Small intestine (tissue), 7 donors: ENCODE measurements at regions not wholly inside any gene's neighbourhood (a gene's known extent, or its start where the extent isn't known, plus 50 kb on each side); places are given as distances from the start of the nearest gene placed in this dataset.
"Not testable (repeated sequence)": the region's sequence is repeated elsewhere in the genome, so short reads cannot be mapped to it uniquely, and the experiment has no call there.

Source experiments
- DNase-seq, 2 donors: peaks; one replicate each; pipeline versions ENCODE4 v3.0.0 to v3.0.0-alpha.2; 2013
- FAIRE-seq: peaks from 2 replicates; lab custom pipeline; 2012; peaks lifted over from hg19 to GRCh38; lab: Jason Lieb, UNC
- H3K27ac ChIP-seq, 3 donors: one replicate each; pipeline ENCODE4 v1.5.1; 2013; ENCODE audit warnings: low read length in 2 of 3, mild to moderate bottlenecking in 2 of 3, control low read depth in 1 of 3, inconsistent platforms in 1 of 3, low read depth in 1 of 3, moderate library complexity in 1 of 3
- H3K27me3 ChIP-seq, 3 donors: one replicate each; pipeline ENCODE4 v1.6.1; 2013; ENCODE audit warnings: low read length in 3 of 3, inconsistent platforms in 1 of 3; ENCODE audit not compliant: control insufficient read depth in 3 of 3, insufficient read depth in 3 of 3
- H3K36me3 ChIP-seq, 3 donors: one replicate each; pipeline ENCODE4 v1.6.1; 2013; ENCODE audit warnings: low read length in 3 of 3, inconsistent platforms in 1 of 3, low read depth in 1 of 3, mild to moderate bottlenecking in 1 of 3, moderate library complexity in 1 of 3; ENCODE audit not compliant: control insufficient read depth in 3 of 3, insufficient read depth in 2 of 3
- H3K4me1 ChIP-seq, 3 donors: one replicate each; pipeline ENCODE4 v1.6.1; 2013; ENCODE audit warnings: low read length in 2 of 3, inconsistent platforms in 1 of 3, low read depth in 1 of 3, mild to moderate bottlenecking in 1 of 3, moderate library complexity in 1 of 3; ENCODE audit not compliant: control insufficient read depth in 3 of 3, insufficient read depth in 2 of 3
- H3K4me3 ChIP-seq, 3 donors: one replicate each; pipeline ENCODE4 v1.5.1; 2013; ENCODE audit warnings: low read length in 3 of 3, control low read depth in 1 of 3, inconsistent platforms in 1 of 3, low read depth in 1 of 3, mild to moderate bottlenecking in 1 of 3, moderate library complexity in 1 of 3
- H3K9me3 ChIP-seq, 2 donors: one replicate each; pipeline ENCODE4 v1.6.1; 2013; ENCODE audit warnings: low read depth in 1 of 2, low read length in 1 of 2; ENCODE audit not compliant: control insufficient read depth in 2 of 2, insufficient read depth in 1 of 2
- WGBS, 3 donors: extraction: QIAGEN DNeasy Blood & Tissue Kit; methylation state at CpG; one replicate each; pipeline ENCODE4 v1.1.7; 2013; 5-methylcytosine and 5-hydroxymethylcytosine counted together
- donor health status: healthy with polysubstance abuse.
- donor health status: control.
- donor health status: control.
- donor health status: Bipolar disorder and iron deficiency.
- donor health status: healthy.

- WGBS, 3 donors: 83 to 89% (median 85%) methylated on average over 5 to 6 of the region's 6 CpGs
- not testable (repeated sequence) for H3K27ac ChIP-seq, H3K36me3 ChIP-seq, H3K27me3 ChIP-seq, H3K4me1 ChIP-seq, H3K9me3 ChIP-seq, FAIRE-seq, H3K4me3 ChIP-seq, DNase-seq
Measured at GRCh38 chr2:83790467-83790866, 668.6 kb downstream of the SUCLG1 start.

GRCh38 chr2:83789674-83790073 lies 669.4 kb downstream of the SUCLG1 start:
- not testable (repeated sequence) for DNase-seq, H3K27ac ChIP-seq, H3K4me1 ChIP-seq, H3K36me3 ChIP-seq, H3K27me3 ChIP-seq, H3K4me3 ChIP-seq, H3K9me3 ChIP-seq, FAIRE-seq
- 56 to 78% (median 63%) methylated on average over 1 of the region's 2 CpGs for WGBS, 3 donors

- H3K4me1 ChIP-seq, DNase-seq, H3K9me3 ChIP-seq, H3K36me3 ChIP-seq, H3K27ac ChIP-seq, FAIRE-seq, H3K4me3 ChIP-seq, H3K27me3 ChIP-seq: not testable (repeated sequence)
- WGBS, 3 donors: 78 to 81% (median 79%) methylated on average over 9 of the region's 9 CpGs
Measured at GRCh38 chr2:83788938-83789566, 670.0 kb downstream of the SUCLG1 start.

GRCh38 chr2:83787189-83787588 lies 671.9 kb downstream of the SUCLG1 start:
- H3K27ac ChIP-seq: no peak overlapping the region
- no peak for FAIRE-seq
- H3K4me3 ChIP-seq: no peak overlapping the region
- no peaks in the 10 kb centered on the region for H3K9me3 ChIP-seq
- H3K27me3 ChIP-seq: no peaks in the 10 kb centered on the region
- WGBS, 3 donors: 15 to 59% (median 34%) methylated on average over 1 of the region's 1 CpG
- H3K36me3 ChIP-seq: no peaks in the 10 kb centered on the region
- H3K4me1 ChIP-seq: no peaks in the 10 kb centered on the region
- DNase-seq: no peak

- H3K4me3 ChIP-seq: no peak overlapping the region
- WGBS, 3 donors: 68 to 73% (median 72%) methylated on average over 4 of the region's 4 CpGs
- no peaks in the 10 kb centered on the region for H3K4me1 ChIP-seq
- no peaks in the 10 kb centered on the region for H3K9me3 ChIP-seq
- no peak for DNase-seq
- FAIRE-seq: no peak
- H3K27me3 ChIP-seq: no peaks in the 10 kb centered on the region
- no peaks in the 10 kb centered on the region for H3K36me3 ChIP-seq
- no peak overlapping the region for H3K27ac ChIP-seq
Measured at GRCh38 chr2:83786140-83786539, 672.9 kb downstream of the SUCLG1 start.

GRCh38 chr2:83784947-83785346 lies 674.1 kb downstream of the SUCLG1 start:
- WGBS, 3 donors: 40 to 57% (median 50%) methylated on average over 1 of the region's 1 CpG
- H3K4me1 ChIP-seq: no peaks in the 10 kb centered on the region
- FAIRE-seq (no peak), DNase-seq (no peak)
- no peaks in the 10 kb centered on the region for H3K9me3 ChIP-seq
- H3K27me3 ChIP-seq: no peaks in the 10 kb centered on the region
- H3K36me3 ChIP-seq: no peaks in the 10 kb centered on the region
- H3K27ac ChIP-seq: no peak overlapping the region
- H3K4me3 ChIP-seq: no peak overlapping the region

GRCh38 chr2:83784315-83784714 lies 674.8 kb downstream of the SUCLG1 start:
- no peaks in the 10 kb centered on the region for H3K36me3 ChIP-seq
- 88 to 91% (median 89%) methylated on average over 2 of the region's 2 CpGs for WGBS, 3 donors
- peak; percentile 88 for FAIRE-seq

GRCh38 chr2:83782122-83782521 lies 677.0 kb downstream of the SUCLG1 start:
- H3K4me1 ChIP-seq: no peaks in the 10 kb centered on the region
- H3K27me3 ChIP-seq: no peaks in the 10 kb centered on the region
- DNase-seq (no peak), FAIRE-seq (no peak)
- WGBS, 3 donors: 45 to 56% (median 46%) methylated on average over 4 of the region's 4 CpGs
- no peaks in the 10 kb centered on the region for H3K9me3 ChIP-seq
- H3K4me3 ChIP-seq: no peak overlapping the region
- no peaks in the 10 kb centered on the region for H3K36me3 ChIP-seq
- no peak overlapping the region for H3K27ac ChIP-seq

More at GRCh38 chr2:83784315-83784714, 674.8 kb downstream of the SUCLG1 start:
- no peak overlapping the region for H3K27ac ChIP-seq
- no peaks in the 10 kb centered on the region for H3K27me3 ChIP-seq
- no peaks in the 10 kb centered on the region for H3K4me1 ChIP-seq
- no peaks in the 10 kb centered on the region for H3K9me3 ChIP-seq
- no peak overlapping the region for H3K4me3 ChIP-seq
- no peak for DNase-seq

- no peak overlapping the region for H3K27ac ChIP-seq
- FAIRE-seq: no peak
- H3K4me3 ChIP-seq: no peak overlapping the region
- 34 to 69% (median 46%) methylated on average over 5 of the region's 5 CpGs for WGBS, 3 donors
- no peaks in the 10 kb centered on the region for H3K36me3 ChIP-seq
- peaks cover 0 to 8% of the 10 kb centered on the region in 2 donors for H3K9me3 ChIP-seq
- peak in 1 of 2 donors; percentile 67 for DNase-seq
- no peaks in the 10 kb centered on the region for H3K4me1 ChIP-seq
- no peaks in the 10 kb centered on the region for H3K27me3 ChIP-seq
Measured at GRCh38 chr2:83764447-83765005, 694.6 kb downstream of the SUCLG1 start.
